ENCODE measurements at regions not wholly inside any gene's neighbourhood (a gene's known extent, or its start where the extent isn't known, plus 50 kb on each side); places are given as distances from the start of the nearest gene placed in this dataset.

DNA sequence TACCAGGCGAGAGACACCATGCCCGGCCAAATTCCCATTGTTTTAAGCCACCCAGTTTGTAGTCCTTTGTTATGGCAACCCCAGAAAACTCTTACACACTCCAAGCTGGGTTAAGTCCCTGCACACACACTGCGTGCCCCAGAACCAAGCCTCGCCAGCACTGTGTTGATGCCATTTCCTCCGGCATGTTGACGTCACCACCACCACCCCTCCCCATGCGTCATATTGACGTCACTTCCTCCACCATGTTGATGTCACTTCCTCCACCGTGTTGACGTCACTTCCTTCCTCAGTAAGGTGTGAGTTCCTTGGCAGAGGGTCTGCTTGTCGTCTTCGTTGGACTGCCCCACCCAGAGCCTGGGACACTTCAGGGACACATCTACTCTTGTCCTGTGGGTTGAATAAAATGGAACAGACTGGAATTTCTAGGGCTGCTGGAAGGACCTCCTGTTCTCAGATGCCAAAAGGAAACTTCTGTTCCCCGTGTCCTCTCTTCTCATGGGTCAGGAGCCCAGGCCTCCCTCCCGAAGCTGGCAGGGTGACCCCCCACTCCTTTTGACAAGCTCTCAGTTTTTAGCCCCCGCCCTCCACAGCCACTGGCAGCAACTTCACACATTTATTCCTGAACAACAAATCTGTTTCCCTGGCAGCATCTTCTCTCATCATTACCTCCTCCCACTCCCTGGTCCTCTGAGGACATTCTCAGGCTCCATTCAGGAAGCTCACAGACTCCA lies 643.3 kb downstream of the NPHP4 start:
- no peak for TF ChIP-seq POLR2A (IDR thresholded peaks at IDR 0.05)
- TF ChIP-seq, protein P1, sequence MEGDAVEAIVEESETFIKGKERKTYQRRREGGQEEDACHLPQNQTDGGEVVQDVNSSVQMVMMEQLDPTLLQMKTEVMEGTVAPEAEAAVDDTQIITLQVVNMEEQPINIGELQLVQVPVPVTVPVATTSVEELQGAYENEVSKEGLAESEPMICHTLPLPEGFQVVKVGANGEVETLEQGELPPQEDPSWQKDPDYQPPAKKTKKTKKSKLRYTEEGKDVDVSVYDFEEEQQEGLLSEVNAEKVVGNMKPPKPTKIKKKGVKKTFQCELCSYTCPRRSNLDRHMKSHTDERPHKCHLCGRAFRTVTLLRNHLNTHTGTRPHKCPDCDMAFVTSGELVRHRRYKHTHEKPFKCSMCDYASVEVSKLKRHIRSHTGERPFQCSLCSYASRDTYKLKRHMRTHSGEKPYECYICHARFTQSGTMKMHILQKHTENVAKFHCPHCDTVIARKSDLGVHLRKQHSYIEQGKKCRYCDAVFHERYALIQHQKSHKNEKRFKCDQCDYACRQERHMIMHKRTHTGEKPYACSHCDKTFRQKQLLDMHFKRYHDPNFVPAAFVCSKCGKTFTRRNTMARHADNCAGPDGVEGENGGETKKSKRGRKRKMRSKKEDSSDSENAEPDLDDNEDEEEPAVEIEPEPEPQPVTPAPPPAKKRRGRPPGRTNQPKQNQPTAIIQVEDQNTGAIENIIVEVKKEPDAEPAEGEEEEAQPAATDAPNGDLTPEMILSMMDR (IDR thresholded peaks at IDR 0.05) = no peak

All from right lobe of liver (tissue), 4 donors.